Tibial nerve (tissue), 4 donors: ENCODE measurements at regions not wholly inside any gene's neighbourhood (a gene's known extent, or its start where the extent isn't known, plus 50 kb on each side); places are given as distances from the start of the nearest gene placed in this dataset.

Experiments used
- DNase-seq, 2 donors: peaks; one replicate each; pipeline ENCODE4 v3.0.0-alpha.2; 2019; ENCODE audit warnings: low spot score in 2 of 2
- H3K27ac ChIP-seq, 4 donors: fragments of 200-600 bp; sonication (generic) in 3 of 4; one replicate each; pipeline ENCODE4 v1.5.1; 2017 to 2019; ENCODE audit warnings: mild to moderate bottlenecking in 1 of 4
- H3K27me3 ChIP-seq, 2 donors: fragments of 200-600 bp; sonication (generic) in 1 of 2; one replicate each; pipeline versions ENCODE4 v1.5.1 to v1.6.0; 2017 to 2019
- H3K36me3 ChIP-seq, 3 donors: fragments of 200-600 bp; sonication (generic); one replicate each; pipeline ENCODE4 v1.5.1; 2018 to 2019
- H3K4me1 ChIP-seq, 4 donors: fragments of 200-600 bp; sonication (generic) in 3 of 4; one replicate each; pipeline ENCODE4 v1.5.1; 2017 to 2019
- H3K4me3 ChIP-seq, 4 donors: fragments of 200-600 bp; sonication (generic) in 3 of 4; one replicate each; pipeline ENCODE4 v1.5.1; 2017 to 2019; ENCODE audit warnings: mild to moderate bottlenecking in 1 of 4, moderate library complexity in 1 of 4
- H3K9me3 ChIP-seq, 4 donors: fragments of 200-600 bp; sonication (generic) in 3 of 4; one replicate each; pipeline ENCODE4 v1.5.1; 2017 to 2019
- EP300 ChIP-seq, 2 donors: sonication (generic); formaldehyde crosslinking; IDR thresholded peaks; one replicate each; pipeline ENCODE4 v1.6.1; 2017; ENCODE audit warnings: antibody characterized with exemption in 2 of 2, mild to moderate bottlenecking in 1 of 2
- POLR2A ChIP-seq, 2 donors: fragments of 450-650 bp; IDR thresholded peaks; one replicate each; pipeline ENCODE4 v1.6.1; 2017; ENCODE audit warnings: antibody characterized with exemption in 2 of 2, mild to moderate bottlenecking in 2 of 2, moderate library complexity in 2 of 2
- WGBS, 2 donors: methylation state at CpG; one replicate each; pipeline ENCODE4 v1.1.5; 2018; 5-methylcytosine and 5-hydroxymethylcytosine counted together
- TF ChIP-seq, protein P1 (sequence below), 5 experiments: fragments of 200-600 bp in 3 of 5; fragments of 450-650 bp in 2 of 5; sonication (generic) in 3 of 5; IDR thresholded peaks; one replicate each; pipeline ENCODE4 v1.5.1; 2016 to 2019; ENCODE audit warnings: antibody characterized with exemption in 5 of 5, mild to moderate bottlenecking in 3 of 5, moderate library complexity in 2 of 5

DNA sequence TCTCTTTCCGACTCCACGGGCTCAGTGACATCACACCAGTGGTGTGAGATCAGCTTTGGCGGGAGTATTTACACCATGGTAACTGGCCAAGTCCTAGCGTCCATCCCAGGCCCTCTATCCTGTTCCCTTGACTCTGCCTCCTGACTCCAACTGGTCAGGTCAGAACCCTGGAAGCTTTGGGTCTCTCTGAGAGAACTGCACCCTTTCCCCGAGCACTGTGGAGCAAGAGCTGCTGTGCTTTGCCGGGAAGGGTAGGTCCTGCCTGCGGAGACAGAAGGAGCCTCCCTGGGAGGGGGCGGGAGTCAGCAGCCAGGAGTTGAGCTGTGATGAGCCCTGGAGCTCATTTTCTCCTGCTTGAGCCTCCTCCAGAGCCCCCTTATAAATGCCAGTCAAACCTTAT, 212.1 kb upstream of the TNRC6C start:
- no peaks in the 10 kb centered on the region for H3K9me3 ChIP-seq
- H3K27ac ChIP-seq = no peak overlapping the region
- H3K27me3 ChIP-seq = no peaks in the 10 kb centered on the region
- peak in 1 of 2 donors; percentile 3 for DNase-seq
- no peaks in the 10 kb centered on the region for H3K36me3 ChIP-seq
- TF ChIP-seq EP300 (IDR thresholded peaks at IDR 0.05) = no peak
- TF ChIP-seq POLR2A (IDR thresholded peaks at IDR 0.05) = no peak
- TF ChIP-seq, protein P1, sequence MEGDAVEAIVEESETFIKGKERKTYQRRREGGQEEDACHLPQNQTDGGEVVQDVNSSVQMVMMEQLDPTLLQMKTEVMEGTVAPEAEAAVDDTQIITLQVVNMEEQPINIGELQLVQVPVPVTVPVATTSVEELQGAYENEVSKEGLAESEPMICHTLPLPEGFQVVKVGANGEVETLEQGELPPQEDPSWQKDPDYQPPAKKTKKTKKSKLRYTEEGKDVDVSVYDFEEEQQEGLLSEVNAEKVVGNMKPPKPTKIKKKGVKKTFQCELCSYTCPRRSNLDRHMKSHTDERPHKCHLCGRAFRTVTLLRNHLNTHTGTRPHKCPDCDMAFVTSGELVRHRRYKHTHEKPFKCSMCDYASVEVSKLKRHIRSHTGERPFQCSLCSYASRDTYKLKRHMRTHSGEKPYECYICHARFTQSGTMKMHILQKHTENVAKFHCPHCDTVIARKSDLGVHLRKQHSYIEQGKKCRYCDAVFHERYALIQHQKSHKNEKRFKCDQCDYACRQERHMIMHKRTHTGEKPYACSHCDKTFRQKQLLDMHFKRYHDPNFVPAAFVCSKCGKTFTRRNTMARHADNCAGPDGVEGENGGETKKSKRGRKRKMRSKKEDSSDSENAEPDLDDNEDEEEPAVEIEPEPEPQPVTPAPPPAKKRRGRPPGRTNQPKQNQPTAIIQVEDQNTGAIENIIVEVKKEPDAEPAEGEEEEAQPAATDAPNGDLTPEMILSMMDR (IDR thresholded peaks at IDR 0.05) = no peak
- 85 to 96% methylated on average over 8 of the region's 8 CpGs for whole genome bisulfite sequencing, 2 donors
- no peak overlapping the region for H3K4me3 ChIP-seq
- H3K4me1 ChIP-seq = peaks cover 0 to 17% (median 2%) of the 10 kb centered on the region in 4 donors

DNA sequence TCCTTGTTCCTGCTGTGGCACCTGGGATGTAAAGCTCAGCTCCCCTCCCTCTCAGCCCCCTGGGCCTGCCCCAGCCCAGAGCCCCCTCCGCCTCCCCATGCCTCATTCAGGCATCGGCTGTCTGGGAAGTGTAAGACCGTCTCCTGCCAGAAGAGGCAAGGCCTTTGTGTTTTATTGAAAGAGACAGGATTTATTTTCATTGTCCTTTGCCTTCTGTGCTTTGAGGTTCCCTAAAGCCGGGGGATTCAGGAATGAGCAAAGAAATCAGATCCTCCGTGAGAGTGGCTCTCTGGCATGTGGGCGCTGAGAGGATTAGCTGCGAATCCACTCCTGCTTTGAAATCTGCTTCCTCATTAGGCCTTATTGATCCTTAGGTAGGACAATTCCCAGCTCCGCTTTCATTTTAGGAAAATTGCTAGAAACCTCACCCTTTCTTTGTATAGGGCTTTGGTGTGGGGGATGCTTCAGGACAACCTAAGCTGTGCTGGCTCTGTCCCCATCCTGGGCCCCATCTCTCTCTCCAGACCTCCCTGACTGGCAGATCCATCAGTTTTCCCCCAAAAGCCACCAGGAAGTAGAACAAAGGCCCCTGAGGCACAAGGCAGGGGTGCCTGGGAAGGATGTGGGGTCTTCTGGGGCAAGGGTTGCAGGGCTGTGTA, 211.5 kb upstream of the TNRC6C start:
- TF ChIP-seq EP300 (IDR thresholded peaks at IDR 0.05) = no peak
- TF ChIP-seq POLR2A (IDR thresholded peaks at IDR 0.05) = no peak
- WGBS, 2 donors = 74 to 76% methylated on average over 8 of the region's 8 CpGs
- DNase-seq = no peak
- H3K36me3 ChIP-seq = no peaks in the 10 kb centered on the region
- no peaks in the 10 kb centered on the region for H3K9me3 ChIP-seq
- peaks cover 0 to 17% (median 2%) of the 10 kb centered on the region in 4 donors for H3K4me1 ChIP-seq
- no peak overlapping the region for H3K27ac ChIP-seq
- no peak overlapping the region for H3K4me3 ChIP-seq
- H3K27me3 ChIP-seq = no peaks in the 10 kb centered on the region

DNA sequence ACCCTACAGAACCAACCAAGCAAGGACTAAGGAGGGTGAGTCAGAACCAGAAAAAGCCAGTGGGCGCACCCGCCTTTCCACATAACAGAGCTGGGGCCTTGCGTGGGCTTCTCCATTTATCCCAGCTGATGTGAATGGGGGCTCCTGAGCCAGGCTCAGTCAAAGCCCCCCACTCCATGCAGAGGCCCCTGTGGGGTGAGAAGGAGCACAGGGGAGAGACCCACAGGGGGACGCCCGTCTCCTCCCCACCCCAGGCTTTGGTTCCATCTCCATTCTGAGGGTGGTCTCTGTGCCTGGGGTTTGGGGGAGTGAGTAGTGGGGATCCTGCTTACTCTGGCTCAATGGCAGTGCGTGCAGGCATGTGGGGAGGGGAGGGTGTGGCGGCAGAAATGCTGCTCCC, 210.1 kb upstream of the TNRC6C start:
- Histone ChIP-seq H3K4me3 (no peak overlapping the region), H3K27me3 (no peaks in the 10 kb centered on the region), H3K27ac (no peak overlapping the region), H3K36me3 (no peaks in the 10 kb centered on the region), H3K4me1 (peaks cover 0 to 17% (median 2%) of the 10 kb centered on the region in 4 donors), H3K9me3 (no peaks in the 10 kb centered on the region)
- DNase-seq = peak in 1 of 2 donors; percentile 7
- WGBS, 2 donors = 78 to 85% methylated on average over 7 of the region's 7 CpGs
- TF ChIP-seq EP300 (IDR thresholded peaks at IDR 0.05) (no peak), POLR2A (IDR thresholded peaks at IDR 0.05) (no peak)
- TF ChIP-seq, protein P1 (IDR thresholded peaks at IDR 0.05) = no peak

DNA sequence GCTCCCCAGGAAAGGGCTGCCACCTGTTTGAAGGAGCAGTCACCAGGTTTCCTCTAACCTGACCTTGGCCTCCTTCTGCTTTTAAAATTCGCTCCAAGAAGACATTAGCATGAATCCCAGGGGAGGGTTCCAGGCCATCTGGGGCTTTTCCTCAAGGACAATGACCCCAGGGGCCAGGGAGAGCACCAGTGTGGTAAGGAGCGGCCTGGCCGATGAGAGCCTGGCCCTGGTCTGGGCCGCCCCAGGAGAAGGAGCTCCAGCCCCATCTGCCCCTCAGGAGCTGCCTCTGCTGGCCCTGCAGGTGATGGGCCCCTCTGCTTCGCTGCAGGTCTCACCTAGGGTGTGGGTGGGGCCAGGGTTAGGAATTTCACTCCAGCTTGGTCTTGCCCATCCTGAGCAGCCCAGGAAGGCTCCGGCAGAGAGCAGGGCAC, 209.2 kb upstream of the TNRC6C start:
- no peak for TF ChIP-seq EP300 (IDR thresholded peaks at IDR 0.05)
- TF ChIP-seq POLR2A (IDR thresholded peaks at IDR 0.05) = no peak
- TF ChIP-seq, protein P1 (IDR thresholded peaks at IDR 0.05) = no peak
- H3K4me3 ChIP-seq = no peak overlapping the region
- H3K36me3 ChIP-seq = no peaks in the 10 kb centered on the region
- no peaks in the 10 kb centered on the region for H3K9me3 ChIP-seq
- H3K27me3 ChIP-seq = no peaks in the 10 kb centered on the region
- peak in 1 of 2 donors; percentile 2 for DNase-seq
- H3K27ac ChIP-seq = no peak overlapping the region
- peaks cover 0 to 12% (median 2%) of the 10 kb centered on the region in 4 donors for H3K4me1 ChIP-seq
- 91 to 93% methylated on average over 6 of the region's 6 CpGs for WGBS, 2 donors

DNA sequence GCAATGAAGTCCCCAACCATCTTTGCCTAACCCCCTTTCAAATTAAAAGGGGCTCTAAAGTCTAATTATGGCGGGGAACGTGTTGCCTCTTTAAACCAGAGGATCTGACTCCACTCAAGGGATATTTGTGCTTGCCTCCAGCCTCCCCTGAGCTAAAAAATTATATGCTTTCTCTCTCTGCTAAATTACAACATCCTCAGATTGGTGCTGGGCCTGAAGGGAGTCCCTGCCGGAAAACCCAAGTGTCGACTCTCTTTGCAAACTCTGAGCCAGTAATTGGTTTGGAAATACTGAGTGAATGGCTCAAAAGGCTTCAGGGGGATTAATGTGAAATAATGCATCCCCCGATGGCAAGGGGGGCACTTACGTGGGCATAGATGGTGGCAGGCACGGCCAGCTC, 208.5 kb upstream of the TNRC6C start:
- Histone ChIP-seq H3K27me3 (no peaks in the 10 kb centered on the region), H3K9me3 (peaks cover 0 to 5% (median 0%) of the 10 kb centered on the region in 4 donors), H3K36me3 (no peaks in the 10 kb centered on the region), H3K4me3 (no peak overlapping the region), H3K4me1 (peaks cover 0 to 6% (median 2%) of the 10 kb centered on the region in 4 donors), H3K27ac (no peak overlapping the region)
- no peak for TF ChIP-seq POLR2A (IDR thresholded peaks at IDR 0.05)
- TF ChIP-seq, protein P1 (IDR thresholded peaks at IDR 0.05) = no peak
- TF ChIP-seq EP300 (IDR thresholded peaks at IDR 0.05) = no peak
- DNase-seq = no peak
- 85 to 86% methylated on average over 7 of the region's 7 CpGs for WGBS, 2 donors
